ENCODE measurements at regions not wholly inside any gene's neighbourhood (a gene's known extent, or its start where the extent isn't known, plus 50 kb on each side); places are given as distances from the start of the nearest gene placed in this dataset.
A peak's percentile ranks its signal among the peaks of the same experiment; 100 is the strongest.

- DNase-seq = no peak
These were observed 818.5 kb upstream of the SALL3 start for GRCh38 chr18:78160961-78161656.

DNA sequence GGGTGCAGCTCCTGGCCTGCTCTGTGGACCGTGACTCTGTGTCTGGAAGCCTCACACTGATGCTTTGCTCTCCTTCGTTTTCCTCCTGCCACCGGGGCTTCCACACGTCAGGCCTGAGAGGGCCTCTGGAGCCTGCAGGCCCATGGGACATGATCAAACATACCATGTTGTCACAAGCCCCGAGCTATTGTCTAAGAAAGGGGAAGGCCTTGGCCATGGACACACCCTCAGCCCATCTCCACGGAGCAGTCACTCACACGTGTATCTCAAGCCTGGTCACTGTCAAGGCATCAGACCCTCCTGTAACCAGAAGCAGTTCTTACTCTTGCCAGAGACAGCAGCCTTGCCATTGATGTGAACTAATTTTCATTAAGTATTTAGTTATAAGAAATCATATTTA, 814.1 kb upstream of the SALL3 start:
- peak; percentile 17 for DNase-seq

DNA sequence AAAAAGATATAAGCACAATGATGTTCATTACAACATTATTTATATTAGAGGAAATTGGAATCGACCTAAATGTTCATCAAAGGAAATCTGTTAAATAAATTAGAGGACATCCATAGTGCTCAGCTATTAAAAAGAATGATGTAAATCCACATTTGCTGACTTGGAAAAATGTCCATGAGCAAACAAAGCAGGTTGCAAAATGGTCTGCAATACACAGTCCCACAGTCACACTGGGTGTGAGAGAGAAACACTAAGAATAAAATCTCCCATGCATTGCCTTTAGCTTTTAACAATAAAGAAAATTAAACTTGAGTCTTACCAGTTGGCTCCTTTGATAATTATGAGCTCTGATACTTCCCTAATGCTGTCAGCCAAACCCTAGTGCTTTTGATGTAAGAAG, 811.1 kb upstream of the SALL3 start:
- DNase-seq = no peak

DNA sequence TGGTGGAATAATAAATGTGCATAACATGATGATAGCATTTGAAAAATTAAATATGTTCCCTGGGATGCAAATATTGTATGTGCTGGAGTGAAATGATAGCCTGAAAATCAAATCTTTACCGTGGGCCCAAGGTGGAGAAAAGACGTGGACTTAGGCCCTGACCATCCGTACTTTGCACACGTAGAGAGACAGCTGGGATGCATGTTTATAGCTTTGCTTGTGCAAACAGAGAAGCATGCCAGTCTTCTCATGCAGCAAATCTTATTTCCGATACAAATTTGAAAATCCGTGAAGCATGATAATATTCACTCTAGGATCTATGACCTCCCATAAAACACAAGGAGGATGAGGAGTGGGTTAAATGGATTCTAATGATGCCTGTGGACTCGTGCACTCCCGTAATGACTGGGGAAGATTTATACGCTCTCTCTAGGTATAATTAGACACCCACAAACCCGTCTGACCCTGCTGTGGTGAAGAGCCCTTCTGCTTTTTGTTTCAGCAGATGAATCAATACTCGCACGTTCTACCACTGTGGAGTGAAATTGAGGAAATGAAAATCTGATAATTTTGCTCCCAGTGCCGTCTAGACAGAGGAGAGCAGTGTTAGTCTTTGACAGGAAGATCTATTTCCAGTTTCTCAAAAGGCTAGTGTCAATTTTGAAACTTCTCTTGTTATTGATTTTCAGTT, 810.3 kb upstream of the SALL3 start:
- DNase-seq = no peak

GRCh38 chr18:78171954-78172353, 807.7 kb upstream of the SALL3 start:
- DNase-seq = no peak

- DNase-seq = no peak
These were observed 804.9 kb upstream of the SALL3 start for GRCh38 chr18:78174737-78175136.

- DNase-seq = no peak
These were observed 800.8 kb upstream of the SALL3 start for GRCh38 chr18:78178812-78179211.

GRCh38 chr18:78180741-78181140, 798.9 kb upstream of the SALL3 start:
- no peak for DNase-seq

DNA sequence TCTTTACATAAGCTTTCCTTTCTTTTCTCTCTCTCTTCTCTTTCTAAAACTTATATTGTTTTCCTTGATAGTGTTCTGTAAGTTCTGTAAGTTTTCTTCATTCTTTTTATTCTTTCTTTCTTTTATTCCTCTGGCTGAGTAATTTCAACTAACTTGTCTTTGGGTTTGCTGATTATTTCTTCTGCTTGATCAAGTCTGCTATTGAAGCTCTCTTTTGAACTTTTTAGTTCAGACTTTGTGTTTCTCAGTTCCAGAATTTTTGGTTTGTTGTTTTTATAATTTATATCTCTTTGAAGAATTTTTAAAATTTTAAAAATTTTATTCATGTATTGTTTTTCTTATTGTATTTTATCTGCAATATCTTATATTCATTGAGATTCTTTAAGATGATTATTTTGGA, 795.8 kb upstream of the SALL3 start:
- DNase-seq = no peak

DNA sequence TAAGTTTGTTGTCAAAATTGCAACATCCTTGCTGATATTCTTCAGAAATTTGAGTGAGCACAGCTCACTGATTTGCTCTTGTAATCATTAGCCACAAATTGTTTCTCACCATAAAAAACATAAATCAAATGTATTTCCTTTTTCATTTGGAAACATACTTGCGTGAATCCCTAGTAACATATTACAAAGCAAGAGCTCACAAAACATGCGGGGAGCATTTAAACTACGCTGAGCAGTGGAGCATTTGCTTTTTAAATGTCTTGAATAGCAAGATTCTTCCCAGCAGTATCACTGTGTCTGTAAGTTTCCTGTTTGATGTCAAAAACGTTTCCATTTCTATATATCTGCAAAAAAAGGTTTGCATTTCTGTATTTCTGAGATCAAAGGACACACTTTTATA, 788.3 kb upstream of the SALL3 start:
- DNase-seq = no peak

DNA sequence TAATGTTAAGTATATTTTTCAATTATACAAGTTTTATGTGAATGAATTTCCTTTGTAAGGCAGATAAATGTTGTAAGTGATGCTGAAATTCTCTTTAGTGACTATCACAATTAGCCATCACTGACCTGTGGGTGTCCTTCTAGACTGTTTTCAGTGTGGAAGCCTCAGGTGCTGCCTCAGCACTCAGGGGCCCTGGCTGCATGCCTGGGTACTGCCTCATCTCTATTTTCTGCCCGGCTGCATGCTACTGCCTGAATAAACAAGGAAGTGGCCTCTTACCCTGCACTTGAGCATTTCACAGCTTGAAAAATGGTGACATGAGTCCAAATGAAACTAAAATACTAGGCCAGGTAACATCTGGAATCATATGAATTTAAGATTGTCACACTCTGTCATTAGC, 787.6 kb upstream of the SALL3 start:
- peak; percentile 87 for DNase-seq

DNA sequence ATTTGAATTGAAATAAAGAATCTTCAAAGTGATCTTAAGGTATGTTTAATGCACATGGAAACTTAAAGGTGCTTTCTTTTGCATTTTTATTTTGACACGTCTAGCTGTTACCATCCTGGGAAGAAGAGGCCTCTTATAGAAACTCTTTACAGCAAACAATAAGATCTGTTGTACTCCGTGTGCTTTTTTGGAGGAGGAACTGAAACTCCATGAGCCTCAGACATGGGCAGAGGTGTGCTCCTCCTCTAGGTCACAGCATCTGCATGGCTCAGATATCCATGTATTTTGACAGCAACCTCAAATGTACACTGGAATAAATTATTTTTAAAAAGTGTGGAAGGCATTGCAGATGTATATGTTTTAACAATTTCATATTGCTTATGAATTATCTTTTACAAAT, 783.3 kb upstream of the SALL3 start:
- no peak for DNase-seq

- DNase-seq = no peak
These were observed 780.6 kb upstream of the SALL3 start for GRCh38 chr18:78199002-78199401.

GRCh38 chr18:78199611-78200010, 780.0 kb upstream of the SALL3 start:
- no peak for DNase-seq

DNA sequence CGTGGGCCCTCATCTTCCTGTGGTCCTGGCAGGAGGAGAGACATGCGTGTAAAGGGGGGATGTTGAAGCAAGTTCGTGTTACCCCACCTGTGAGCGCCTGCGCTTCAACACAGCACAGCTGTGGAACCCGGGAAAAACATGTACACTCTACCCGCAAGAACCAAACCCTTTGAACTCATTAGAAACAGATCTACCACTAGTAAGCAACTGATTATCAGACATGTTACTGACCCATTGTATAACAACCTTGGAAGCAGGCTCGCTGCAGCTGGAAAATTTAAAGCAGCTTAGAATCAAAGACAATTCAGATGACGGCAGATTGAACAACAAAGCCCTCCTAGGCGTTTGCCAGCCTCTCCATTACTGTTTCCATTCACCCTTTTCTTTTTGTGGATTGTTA, 771.7 kb upstream of the SALL3 start:
- DNase-seq = no peak

GRCh38 chr18:78208461-78208860, 771.2 kb upstream of the SALL3 start:
- DNase-seq = no peak

DNA sequence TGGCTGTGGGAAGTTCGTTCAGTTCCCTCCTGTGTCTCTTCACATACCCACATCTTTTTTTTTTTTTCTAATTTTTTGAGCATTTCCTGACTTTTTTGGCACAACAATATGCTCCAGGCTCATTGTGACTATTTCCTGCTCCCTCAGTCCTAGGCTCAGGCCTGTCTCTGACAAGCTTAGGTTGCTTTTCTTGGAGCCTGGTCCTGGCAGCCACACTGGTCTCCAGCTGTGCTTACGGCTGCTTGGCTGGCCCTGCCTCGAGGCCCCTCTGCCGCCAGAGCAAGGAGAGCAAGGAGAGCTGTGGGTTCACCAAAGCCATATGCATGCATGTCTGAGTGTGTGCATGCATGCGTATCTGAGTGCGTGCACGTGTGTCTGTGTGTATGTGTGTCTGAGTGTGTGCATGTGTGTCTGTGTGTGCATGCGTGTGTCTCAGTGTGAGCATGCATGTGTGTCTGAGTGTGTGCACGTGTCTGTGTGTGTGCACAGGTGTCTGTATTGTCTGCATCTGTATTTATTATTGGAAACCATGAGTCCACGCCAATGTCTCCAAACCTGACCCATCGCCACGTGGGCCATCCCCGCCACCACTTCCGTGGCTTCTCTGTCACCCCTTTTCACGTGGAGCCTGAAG, 766.1 kb upstream of the SALL3 start:
- no peak for DNase-seq

- DNase-seq = no peak
These were observed 758.1 kb upstream of the SALL3 start for GRCh38 chr18:78221496-78221895.

DNA sequence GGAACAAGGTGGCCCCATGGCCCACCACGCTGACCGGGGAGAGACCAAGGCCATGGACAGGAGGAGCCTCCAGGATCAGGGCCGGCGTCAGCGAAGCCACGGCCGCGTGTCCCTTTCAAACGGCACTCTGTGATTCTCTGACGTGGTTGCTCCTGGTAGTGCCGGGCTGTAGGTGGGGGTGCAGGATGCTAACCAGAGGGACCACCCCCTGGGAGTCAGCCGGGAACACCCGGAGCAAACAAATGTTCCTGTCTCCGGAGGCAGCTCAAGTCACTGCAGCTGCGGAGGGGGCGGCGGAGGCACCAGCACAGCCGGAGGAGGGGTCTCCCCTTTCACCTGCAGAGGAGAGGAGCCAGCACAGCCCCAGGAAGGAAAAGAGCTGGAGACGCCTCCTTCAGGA, 750.6 kb upstream of the SALL3 start:
- no peak for DNase-seq

- DNase-seq = no peak
These were observed 748.7 kb upstream of the SALL3 start for GRCh38 chr18:78230911-78231310.

GRCh38 chr18:78232196-78232595, 747.4 kb upstream of the SALL3 start:
- DNase-seq = no peak

DNA sequence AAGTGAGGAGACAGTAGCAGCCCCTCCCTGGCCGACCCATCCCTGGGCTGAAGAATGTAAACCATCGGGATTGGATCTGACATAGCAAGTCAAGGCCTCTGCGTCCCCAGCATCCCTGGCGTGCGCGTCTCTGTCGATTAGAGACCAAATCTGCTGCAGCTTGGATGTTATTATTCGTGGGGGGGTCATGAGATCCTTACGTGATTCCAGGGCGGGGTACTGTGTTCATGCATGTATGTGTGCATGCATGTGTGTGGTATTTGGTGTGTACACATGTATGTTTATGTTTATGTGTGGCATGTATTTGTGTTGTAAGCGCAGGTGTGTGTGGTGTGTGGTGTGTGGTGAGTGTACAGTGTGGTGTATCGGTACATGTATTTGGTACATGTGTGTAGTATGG, 741.8 kb upstream of the SALL3 start:
- DNase-seq = no peak

DNA sequence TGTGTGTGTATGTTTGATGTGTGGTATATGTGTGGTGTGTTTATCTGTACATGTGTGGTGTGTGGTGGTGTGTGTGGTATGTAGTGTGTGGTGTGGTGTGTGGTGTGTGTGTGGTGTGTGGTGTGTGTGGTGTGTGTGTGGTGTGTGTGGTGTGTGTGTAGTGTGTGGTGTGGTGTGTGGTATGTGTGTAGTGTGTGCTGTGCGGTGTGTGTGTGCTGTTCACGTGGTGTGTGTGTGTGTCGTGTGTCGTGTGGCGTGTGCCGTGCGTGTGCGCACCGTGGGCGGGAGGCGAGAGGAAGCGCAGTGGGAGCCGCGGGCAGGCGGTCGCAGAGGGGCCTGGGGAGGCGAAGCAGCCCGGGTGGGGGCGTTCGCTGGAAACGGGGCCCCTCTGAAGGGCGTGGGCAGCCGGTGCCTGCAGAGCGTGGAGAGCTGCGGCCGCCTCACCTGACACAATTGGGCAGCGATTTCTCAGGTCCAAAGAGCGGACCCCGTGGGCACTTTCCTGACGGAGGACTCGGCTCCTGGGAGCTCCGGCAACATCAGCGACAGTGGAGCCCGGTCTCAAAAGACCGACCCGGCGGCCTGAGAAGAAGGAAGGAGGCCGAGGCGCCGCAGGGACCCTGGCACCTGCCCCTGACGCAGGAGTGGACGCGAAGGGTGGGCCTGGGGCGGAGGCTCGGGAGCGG, 741.1 kb upstream of the SALL3 start:
- no peak for DNase-seq

DNA sequence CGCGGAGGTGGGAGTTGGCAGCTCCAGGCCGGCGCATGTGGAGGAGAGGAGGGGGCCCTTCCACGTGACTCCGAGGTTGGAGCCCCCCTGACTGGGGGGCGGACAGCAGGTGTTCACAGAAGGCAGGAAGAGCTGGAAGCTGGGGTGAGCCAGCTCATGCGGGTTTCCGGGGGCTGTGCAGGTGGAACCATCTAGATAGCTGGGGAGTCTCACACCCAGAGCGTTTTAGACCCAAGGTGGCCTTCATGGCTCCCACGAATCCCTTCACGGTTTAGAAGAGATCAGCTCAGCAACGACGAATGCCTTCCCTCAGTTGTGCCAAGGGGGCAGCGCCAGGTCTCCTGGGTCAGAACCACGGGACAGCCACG, 740.5 kb upstream of the SALL3 start:
- no peak for DNase-seq
